Glomerular endothelial cell (primary cell): ENCODE measurements at regions not wholly inside any gene's neighbourhood (a gene's known extent, or its start where the extent isn't known, plus 50 kb on each side); places are given as distances from the start of the nearest gene placed in this dataset.
"Not testable (repeated sequence)": the region's sequence is repeated elsewhere in the genome, so short reads cannot be mapped to it uniquely, and the experiment has no call there.

Experiments used
- DNase-seq: peaks from one replicate; pipeline ENCODE4 v3.0.0-alpha.2; 2011; ENCODE audit warnings: low read depth, low spot score; ENCODE audit errors: extremely low read depth

DNA sequence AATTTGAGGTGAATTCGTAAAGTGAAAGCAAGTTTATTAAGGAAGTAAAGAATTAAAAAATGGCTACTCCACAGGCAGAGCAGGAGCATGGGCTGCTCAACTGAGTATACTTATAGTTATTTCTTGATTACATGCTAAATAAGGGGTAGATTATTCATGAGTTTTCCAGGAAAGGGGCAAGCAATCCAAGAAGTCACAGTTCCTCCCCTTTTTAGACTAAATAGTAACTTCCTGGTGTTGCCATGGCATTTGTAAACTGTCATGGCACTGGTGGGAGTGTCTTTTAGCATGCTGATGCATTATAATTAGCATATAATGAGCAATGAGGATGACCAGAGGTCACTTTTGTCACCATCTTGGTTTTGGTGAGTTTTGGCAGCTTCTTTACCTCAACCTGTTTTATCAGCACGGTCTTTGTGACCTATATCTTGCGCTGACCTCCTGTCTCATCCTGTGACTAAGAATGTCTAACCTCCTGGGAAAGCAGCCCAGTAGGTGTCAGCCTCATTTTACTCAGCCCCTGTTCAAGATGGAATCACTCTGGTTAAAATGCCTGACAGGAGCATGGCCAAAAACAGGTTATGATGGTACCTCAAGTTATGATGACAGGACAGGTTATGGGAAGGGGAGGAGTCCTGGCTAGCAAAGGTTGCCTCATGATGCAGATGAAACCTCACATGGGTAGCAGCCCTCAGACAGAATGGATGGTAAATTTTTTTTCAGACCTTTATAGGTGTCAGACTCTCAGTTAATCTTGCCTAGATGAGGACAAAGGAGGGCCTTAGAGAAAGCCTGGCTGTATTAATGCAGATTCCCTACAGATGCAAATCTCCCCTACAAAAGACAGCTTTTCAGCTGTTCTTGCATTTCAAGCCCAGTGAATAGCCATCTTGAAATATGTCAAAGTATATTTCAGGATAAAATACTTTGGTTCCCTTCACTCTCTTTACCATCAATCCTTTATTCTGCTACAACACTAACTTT is 49.7 kb downstream of the SIPA1L2 start:
- no peak for DNase-seq

DNA sequence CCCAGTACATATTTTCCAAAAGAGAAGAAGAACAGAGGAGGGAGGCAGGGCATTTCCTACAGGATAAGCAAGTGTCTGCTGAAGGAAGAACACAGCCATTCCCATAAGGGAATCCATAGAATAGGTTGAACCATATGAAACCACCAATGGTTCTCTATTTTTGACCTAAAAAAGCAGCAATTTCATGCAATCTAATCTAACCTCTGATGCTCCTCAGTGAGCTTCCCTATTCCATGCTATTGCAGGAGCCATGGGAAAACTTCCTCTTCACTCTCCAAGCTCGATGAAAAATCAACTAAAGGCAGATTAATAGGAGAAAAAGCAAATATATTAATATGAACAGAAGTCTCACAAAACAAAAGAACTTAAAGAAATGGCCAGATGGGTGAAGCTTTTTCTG is 50.5 kb downstream of the SIPA1L2 start:
- DNase-seq, result no peak

DNA sequence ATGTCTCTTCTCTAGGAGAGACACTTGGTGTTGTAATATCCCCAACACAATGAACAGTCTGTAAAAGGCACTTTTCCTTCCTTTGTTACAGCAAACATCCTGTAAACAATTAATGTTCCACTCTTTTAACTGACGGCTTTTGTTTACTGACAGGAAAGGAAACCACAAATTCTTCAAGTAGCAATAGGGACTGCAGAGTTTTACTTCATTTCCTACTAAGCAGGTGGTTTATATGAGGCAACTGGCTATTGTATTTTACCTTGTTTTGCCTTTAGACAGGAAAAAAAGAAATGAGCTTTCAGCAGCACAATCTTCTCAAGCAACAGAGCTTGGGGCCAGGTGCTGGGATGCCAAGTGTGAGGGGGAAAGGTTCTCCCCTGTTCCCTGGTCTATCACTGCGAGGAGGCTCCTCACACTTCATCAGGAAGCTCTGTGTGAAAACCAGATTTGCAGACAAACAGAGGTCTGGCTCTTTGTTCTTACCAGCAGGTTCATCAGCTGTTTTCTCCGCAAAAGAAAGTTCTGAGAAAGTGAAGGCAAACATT is 51.2 kb downstream of the SIPA1L2 start:
- DNase-seq, result peak; percentile 58

- DNase-seq, result no peak
Measured at GRCh38 chr1:232577772-232578171, 52.2 kb downstream of the SIPA1L2 start.

DNA sequence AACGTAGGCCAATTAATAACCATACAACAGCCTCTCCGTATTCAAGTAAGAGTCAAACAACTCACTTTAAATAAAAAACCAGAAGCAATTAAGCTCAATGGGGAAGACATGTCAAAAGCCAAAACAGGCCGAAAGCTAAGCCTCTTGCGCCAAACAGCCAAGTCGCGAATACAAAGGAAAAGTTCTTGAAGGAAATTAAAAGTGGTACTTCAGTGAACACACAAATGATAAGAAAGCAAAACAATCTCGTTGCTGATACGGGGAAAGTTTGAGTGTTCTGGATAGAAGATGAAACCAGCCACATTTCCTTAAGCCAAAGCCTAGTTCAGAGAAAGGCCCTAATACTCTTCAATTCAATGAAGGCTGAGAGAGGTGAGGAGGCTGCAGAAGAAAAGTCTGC is 53.4 kb downstream of the SIPA1L2 start:
- no peak for DNase-seq

- no peak for DNase-seq
Measured at GRCh38 chr1:232575763-232576040, 54.2 kb downstream of the SIPA1L2 start.

DNA sequence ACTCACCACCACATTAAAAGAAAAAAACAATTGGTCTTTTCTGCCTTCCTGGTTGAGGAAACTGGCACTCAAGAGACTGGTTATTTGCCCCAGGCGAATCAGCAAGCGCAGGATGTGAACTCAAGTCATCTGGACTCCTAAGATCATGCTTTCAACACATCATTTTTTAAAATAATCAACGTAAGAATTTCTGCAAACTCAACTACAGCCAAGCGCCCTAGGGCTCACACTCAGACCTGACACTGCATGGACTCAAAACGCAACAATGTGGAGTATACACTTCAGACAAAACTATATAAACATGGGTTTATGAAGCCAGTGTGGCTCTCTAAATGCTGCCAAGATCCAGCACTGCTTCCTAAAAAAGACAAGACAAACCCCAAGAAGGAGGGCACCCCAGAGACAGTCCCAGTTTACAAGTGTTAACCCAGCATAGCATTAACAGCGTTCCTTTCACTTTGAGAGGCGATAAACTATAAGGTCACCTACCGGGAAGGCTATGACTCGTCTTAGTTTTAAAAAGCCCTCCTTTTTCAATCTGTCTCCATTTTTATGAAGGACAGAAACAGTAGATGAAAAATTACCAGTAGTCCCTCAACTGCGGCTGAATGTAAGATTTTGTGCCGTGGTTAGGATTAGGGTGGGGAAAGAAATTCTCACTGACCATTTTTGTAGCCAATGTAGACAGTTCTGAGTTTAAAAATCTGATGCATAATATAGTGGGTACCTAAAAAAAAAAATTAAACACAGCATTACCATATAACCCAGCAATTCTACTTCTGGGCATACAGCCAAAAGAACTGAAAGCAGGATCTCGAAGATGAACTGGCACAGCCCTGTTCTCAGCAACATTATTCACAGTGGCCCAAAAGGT is 54.8 kb downstream of the SIPA1L2 start:
- DNase-seq, result no peak

DNA sequence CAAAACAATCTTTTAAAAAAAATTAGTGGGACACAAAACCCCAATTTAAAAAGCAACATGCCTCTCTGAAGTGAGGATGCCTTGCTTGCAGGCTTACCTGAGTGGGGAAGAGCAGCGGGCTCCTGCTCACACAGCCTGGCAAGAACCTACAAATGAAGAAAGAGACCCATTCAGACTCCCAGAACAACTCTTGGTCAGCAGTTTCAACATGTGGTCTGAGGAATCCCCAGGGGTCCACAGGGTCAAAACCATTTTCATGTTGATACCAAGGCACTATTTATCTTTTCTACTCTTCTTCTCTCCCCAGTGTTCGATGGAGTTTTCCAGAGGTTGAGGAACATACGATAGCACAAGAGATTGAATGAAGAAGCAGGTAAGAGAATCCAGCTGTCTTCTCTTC is 55.9 kb downstream of the SIPA1L2 start:
- no peak for DNase-seq

DNA sequence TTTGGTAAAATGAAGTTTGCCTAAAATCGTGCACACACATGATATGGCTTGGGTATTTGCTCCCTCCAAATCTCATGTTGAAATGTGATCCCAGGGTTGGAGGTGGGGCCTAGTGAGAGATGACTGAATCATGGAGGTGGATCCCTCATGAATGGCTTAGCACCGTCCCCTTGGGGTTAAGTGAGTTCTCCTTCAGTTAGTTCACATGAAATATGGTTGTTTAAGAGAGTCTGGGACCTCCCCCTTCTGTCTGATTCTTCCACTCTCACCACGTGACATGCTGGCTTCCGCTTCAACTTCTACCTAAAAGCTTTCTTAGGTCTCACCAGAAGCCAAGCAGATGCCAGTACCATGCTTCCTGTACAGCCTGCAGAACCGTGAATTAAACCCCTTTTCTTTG is 58.4 kb downstream of the SIPA1L2 start:
- no peak for DNase-seq

DNA sequence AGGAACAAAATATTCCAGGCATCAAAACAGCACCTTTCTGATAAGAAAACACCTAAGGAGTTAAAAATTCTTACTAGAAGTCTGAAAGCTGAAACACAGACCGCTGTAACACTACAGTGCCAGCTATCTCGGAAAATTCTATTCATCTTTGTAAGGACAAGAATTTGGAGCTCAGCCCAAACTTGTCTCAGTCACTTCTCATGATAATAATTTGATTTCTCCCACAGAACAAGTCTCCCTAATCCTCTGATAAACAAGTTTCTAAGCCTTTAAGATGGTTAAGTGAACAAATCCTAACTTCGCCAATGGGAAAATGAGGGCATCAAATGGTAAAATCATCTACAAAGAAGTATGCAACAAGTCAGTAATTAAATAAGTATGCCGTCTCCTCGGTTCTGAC is 59.9 kb downstream of the SIPA1L2 start:
- no peak for DNase-seq

GRCh38 chr1:232569554-232569921 is 60.4 kb downstream of the SIPA1L2 start:
- DNase-seq, result not testable (repeated sequence)

DNA sequence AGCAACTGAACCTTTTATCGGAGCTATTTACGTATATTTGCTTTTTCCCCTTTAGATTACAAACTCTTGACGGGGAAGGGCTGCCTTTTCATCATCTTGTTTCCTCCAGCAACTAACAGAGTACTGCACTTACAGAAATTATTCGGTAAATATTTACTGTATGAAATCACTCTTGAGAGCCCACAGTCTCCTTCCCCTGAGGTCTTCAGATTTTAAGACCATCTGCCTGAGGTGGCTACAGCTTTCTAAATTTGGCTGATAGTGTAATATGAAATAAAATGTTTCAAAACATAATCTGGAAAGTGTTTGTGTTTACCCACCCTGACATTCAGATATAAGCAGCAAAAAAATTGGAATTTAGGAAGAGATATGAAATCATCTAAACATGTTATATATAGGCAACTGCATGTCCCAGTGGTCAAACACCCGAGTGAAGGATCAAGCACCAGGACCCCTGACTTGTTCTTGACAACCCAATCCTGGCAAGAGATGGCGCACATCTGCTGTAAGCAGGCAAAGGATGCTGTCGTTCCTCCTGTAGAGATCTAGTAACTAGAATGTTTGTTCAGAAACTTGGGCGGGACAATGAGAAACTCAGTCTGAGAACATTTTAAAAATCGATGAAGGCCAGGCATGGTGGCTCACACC is 60.9 kb downstream of the SIPA1L2 start:
- DNase-seq, result no peak

GRCh38 chr1:232568331-232568852 is 61.5 kb downstream of the SIPA1L2 start:
- no peak for DNase-seq

- DNase-seq, result no peak
Measured at GRCh38 chr1:232566093-232566492, 63.8 kb downstream of the SIPA1L2 start.

DNA sequence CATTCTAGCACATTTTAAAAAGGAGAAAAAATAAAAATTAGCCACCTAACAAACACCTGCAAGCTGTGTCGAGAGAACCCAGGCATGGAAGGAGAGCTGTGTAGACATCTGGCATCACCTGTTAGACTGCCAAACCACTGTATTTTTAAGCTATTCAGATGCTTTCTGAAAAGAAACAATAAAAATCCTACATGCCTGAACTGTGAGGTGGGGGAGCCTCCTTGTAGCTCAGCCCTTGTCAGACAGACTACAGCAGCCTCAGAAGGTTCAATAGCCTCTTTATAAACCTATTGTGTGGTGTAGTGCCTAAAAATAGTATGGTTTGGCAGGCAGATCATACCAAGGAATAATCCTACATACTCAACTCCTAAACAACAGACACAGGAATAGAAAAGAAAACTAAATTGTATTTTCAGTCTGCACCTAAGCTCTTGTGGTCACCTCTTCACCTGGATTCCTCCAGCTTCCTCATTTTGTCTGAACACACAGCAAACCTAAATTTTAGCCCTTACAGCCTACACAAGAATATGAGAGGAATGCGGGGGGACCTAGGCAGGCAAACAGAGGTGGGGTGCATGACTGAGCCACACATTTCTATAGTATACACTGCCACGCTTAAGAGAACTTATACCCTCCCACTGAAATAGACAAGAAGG is 67.0 kb downstream of the SIPA1L2 start:
- no peak for DNase-seq

DNA sequence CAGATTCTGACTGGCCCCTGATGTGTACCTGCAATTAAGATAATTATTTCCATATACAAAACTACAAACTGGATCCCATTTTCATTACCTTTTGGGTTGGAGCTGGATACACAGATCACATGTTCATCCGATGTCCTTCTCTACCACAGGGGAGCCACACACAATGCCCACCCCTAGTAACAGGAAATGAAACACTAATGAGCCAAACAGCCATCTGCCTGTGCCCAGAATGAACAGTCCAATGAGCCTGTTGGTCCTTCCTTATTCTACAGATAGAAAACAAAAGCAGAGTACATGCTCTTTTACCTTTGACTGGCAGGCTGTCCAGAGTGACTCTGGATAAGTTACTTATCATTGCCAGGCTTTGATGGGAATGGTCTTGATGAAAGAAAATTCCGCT is 68.6 kb downstream of the SIPA1L2 start:
- no peak for DNase-seq

- no peak for DNase-seq
Measured at GRCh38 chr1:232560940-232561339, 69.0 kb downstream of the SIPA1L2 start.

- DNase-seq, result no peak
Measured at GRCh38 chr1:232558954-232559353, 71.0 kb downstream of the SIPA1L2 start.

- DNase-seq, result no peak
Measured at GRCh38 chr1:232557502-232558191, 72.3 kb downstream of the SIPA1L2 start.

- no peak for DNase-seq
Measured at GRCh38 chr1:232557096-232557495, 72.8 kb downstream of the SIPA1L2 start.
